ENCODE measurements at regions not wholly inside any gene's neighbourhood (a gene's known extent, or its start where the extent isn't known, plus 50 kb on each side); places are given as distances from the start of the nearest gene placed in this dataset.
A peak's percentile ranks its signal among the peaks of the same experiment; 100 is the strongest.

GRCh38 chr13:68697551-68697950, 1410.1 kb upstream of the ATXN8OS start:
- Histone ChIP-seq H3K9me3 (ENCODE audit: low read depth, low read length, poor library complexity, severe bottlenecking) (no peaks in the 10 kb centered on the region), H3K27me3 (replicated peaks; ENCODE audit: insufficient read depth, low read depth, low read length, poor library complexity) (no peaks in the 10 kb centered on the region), H3K36me3 (ENCODE audit: insufficient read depth, low read length, poor library complexity, severe bottlenecking) (no peaks in the 10 kb centered on the region), H3K4me1 (ENCODE audit: insufficient read depth, low read length, poor library complexity, severe bottlenecking) (no peaks in the 10 kb centered on the region), H3K27ac (ENCODE audit: low read depth, low read length, poor library complexity, severe bottlenecking) (no peak overlapping the region), H3K4me3 (ENCODE audit: low read depth, low read length, poor library complexity, severe bottlenecking) (no peak overlapping the region)
- peak; percentile 5 for DNase-seq (ENCODE audit: low spot score)
- intact Hi-C loops (cut with micrococcal nuclease; ENCODE audit: unreplicated experiment) = no loop called here
- CTCF ChIA-PET = no interaction called here
- BruUV-seq (replicated peaks) = no TSS peak
- POLR2A ChIA-PET (ENCODE audit: low non-redundant PET) = no interaction called here
- TF ChIP-seq EZH2 (IDR thresholded peaks at IDR 0.05; ENCODE audit: borderline replicate concordance, low read depth, low read length, poor library complexity, severe bottlenecking) = no peak

- Histone ChIP-seq H3K27me3 (replicated peaks; ENCODE audit: insufficient read depth, low read depth, low read length, poor library complexity) (no peaks in the 10 kb centered on the region), H3K36me3 (ENCODE audit: insufficient read depth, low read length, poor library complexity, severe bottlenecking) (no peaks in the 10 kb centered on the region), H3K4me1 (ENCODE audit: insufficient read depth, low read length, poor library complexity, severe bottlenecking) (no peaks in the 10 kb centered on the region), H3K4me3 (ENCODE audit: low read depth, low read length, poor library complexity, severe bottlenecking) (no peak overlapping the region), H3K9me3 (ENCODE audit: low read depth, low read length, poor library complexity, severe bottlenecking) (no peaks in the 10 kb centered on the region), H3K27ac (ENCODE audit: low read depth, low read length, poor library complexity, severe bottlenecking) (no peak overlapping the region)
- CTCF ChIA-PET = no interaction called here
- BruUV-seq (replicated peaks) = no TSS peak
- intact Hi-C loops (cut with micrococcal nuclease; ENCODE audit: unreplicated experiment) = no loop called here
- POLR2A ChIA-PET (ENCODE audit: low non-redundant PET) = no interaction called here
- no peak for TF ChIP-seq EZH2 (IDR thresholded peaks at IDR 0.05; ENCODE audit: borderline replicate concordance, low read depth, low read length, poor library complexity, severe bottlenecking)
- TF ChIP-seq CTCF (conservative IDR thresholded peaks at IDR 0.05; ENCODE audit: low read depth, low read length) = no peak
- no peak for DNase-seq (ENCODE audit: low spot score)
These were observed 1410.7 kb upstream of the ATXN8OS start for GRCh38 chr13:68696907-68697306.

GRCh38 chr13:68692049-68692448, 1415.6 kb upstream of the ATXN8OS start:
- H3K4me1 ChIP-seq (ENCODE audit: insufficient read depth, low read length, poor library complexity, severe bottlenecking) = no peaks in the 10 kb centered on the region
- CTCF ChIA-PET = no interaction called here
- intact Hi-C loops (cut with micrococcal nuclease; ENCODE audit: unreplicated experiment) = no loop called here
- H3K36me3 ChIP-seq (ENCODE audit: insufficient read depth, low read length, poor library complexity, severe bottlenecking) = no peaks in the 10 kb centered on the region
- TF ChIP-seq CTCF (conservative IDR thresholded peaks at IDR 0.05; ENCODE audit: low read depth, low read length) (no peak), EZH2 (IDR thresholded peaks at IDR 0.05; ENCODE audit: borderline replicate concordance, low read depth, low read length, poor library complexity, severe bottlenecking) (no peak)
- no peak overlapping the region for H3K27ac ChIP-seq (ENCODE audit: low read depth, low read length, poor library complexity, severe bottlenecking)
- no TSS peak for BruUV-seq (replicated peaks)
- POLR2A ChIA-PET (ENCODE audit: low non-redundant PET) = no interaction called here
- no peak overlapping the region for H3K4me3 ChIP-seq (ENCODE audit: low read depth, low read length, poor library complexity, severe bottlenecking)
- no peak for DNase-seq (ENCODE audit: low spot score)
- no peaks in the 10 kb centered on the region for H3K27me3 ChIP-seq (replicated peaks; ENCODE audit: insufficient read depth, low read depth, low read length, poor library complexity)
- H3K9me3 ChIP-seq (ENCODE audit: low read depth, low read length, poor library complexity, severe bottlenecking) = no peaks in the 10 kb centered on the region

GRCh38 chr13:68690567-68690966, 1417.1 kb upstream of the ATXN8OS start:
- Histone ChIP-seq H3K27ac (ENCODE audit: low read depth, low read length, poor library complexity, severe bottlenecking) (no peak overlapping the region), H3K4me1 (ENCODE audit: insufficient read depth, low read length, poor library complexity, severe bottlenecking) (no peaks in the 10 kb centered on the region), H3K9me3 (ENCODE audit: low read depth, low read length, poor library complexity, severe bottlenecking) (no peaks in the 10 kb centered on the region), H3K4me3 (ENCODE audit: low read depth, low read length, poor library complexity, severe bottlenecking) (no peak overlapping the region), H3K36me3 (ENCODE audit: insufficient read depth, low read length, poor library complexity, severe bottlenecking) (no peaks in the 10 kb centered on the region), H3K27me3 (replicated peaks; ENCODE audit: insufficient read depth, low read depth, low read length, poor library complexity) (no peaks in the 10 kb centered on the region)
- ChIA-PET CTCF (no interaction called here), POLR2A (ENCODE audit: low non-redundant PET) (no interaction called here)
- BruUV-seq (replicated peaks) = no TSS peak
- intact Hi-C loops (cut with micrococcal nuclease; ENCODE audit: unreplicated experiment) = no loop called here
- no peak for TF ChIP-seq CTCF (conservative IDR thresholded peaks at IDR 0.05; ENCODE audit: low read depth, low read length)
- TF ChIP-seq EZH2 (IDR thresholded peaks at IDR 0.05; ENCODE audit: borderline replicate concordance, low read depth, low read length, poor library complexity, severe bottlenecking) = no peak
- DNase-seq (ENCODE audit: low spot score) = no peak

Data from A673 (cell line).